ENCODE measurements at regions not wholly inside any gene's neighbourhood (a gene's known extent, or its start where the extent isn't known, plus 50 kb on each side); places are given as distances from the start of the nearest gene placed in this dataset.

- TF ChIP-seq, protein P1, sequence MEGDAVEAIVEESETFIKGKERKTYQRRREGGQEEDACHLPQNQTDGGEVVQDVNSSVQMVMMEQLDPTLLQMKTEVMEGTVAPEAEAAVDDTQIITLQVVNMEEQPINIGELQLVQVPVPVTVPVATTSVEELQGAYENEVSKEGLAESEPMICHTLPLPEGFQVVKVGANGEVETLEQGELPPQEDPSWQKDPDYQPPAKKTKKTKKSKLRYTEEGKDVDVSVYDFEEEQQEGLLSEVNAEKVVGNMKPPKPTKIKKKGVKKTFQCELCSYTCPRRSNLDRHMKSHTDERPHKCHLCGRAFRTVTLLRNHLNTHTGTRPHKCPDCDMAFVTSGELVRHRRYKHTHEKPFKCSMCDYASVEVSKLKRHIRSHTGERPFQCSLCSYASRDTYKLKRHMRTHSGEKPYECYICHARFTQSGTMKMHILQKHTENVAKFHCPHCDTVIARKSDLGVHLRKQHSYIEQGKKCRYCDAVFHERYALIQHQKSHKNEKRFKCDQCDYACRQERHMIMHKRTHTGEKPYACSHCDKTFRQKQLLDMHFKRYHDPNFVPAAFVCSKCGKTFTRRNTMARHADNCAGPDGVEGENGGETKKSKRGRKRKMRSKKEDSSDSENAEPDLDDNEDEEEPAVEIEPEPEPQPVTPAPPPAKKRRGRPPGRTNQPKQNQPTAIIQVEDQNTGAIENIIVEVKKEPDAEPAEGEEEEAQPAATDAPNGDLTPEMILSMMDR (conservative IDR thresholded peaks at IDR 0.05), result no peak
- TF ChIP-seq ZFX (IDR thresholded peaks at IDR 0.05), result no peak
Measured at GRCh38 chr15:92825985-92826384, 74.1 kb upstream of the CHD2 start.

Data from C4-2B (cell line).